CD4-positive, alpha-beta T cell treated with Interleukin-6 at 100 ng/mL for 8 hours (primary cell): ENCODE measurements at regions not wholly inside any gene's neighbourhood (a gene's known extent, or its start where the extent isn't known, plus 50 kb on each side); places are given as distances from the start of the nearest gene placed in this dataset.

Experiments used
- DNase-seq: peaks from one replicate; pipeline ENCODE4 v3.0.0-alpha.2; 2020; ENCODE audit warnings: mixed read lengths, low spot score

GRCh38 chr1:101706366-101706765, 290.4 kb downstream of the OLFM3 start:
- no peak for DNase-seq

- DNase-seq = no peak
Observed at GRCh38 chr1:101709721-101710120, 287.0 kb downstream of the OLFM3 start.

GRCh38 chr1:101713760-101714159, 283.0 kb downstream of the OLFM3 start:
- no peak for DNase-seq

DNA sequence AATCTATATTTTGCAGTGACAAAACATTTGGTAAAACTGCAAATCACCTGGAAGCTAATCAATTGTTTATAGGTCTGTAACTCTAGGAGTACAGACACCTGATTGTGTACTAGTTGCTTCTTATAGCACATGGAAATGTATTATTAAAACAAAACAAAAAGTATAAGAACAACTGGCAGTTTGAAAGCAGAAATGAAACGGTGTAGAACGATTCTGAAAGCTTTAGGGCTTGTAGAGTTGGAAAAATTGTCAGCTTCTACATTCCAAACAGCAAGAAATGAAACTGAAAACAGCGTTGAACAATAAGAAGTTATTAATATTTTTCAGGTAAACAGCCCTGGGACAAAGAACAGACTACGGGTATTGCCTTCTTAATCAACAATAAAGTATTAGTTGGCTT, 273.3 kb downstream of the OLFM3 start:
- DNase-seq = no peak

DNA sequence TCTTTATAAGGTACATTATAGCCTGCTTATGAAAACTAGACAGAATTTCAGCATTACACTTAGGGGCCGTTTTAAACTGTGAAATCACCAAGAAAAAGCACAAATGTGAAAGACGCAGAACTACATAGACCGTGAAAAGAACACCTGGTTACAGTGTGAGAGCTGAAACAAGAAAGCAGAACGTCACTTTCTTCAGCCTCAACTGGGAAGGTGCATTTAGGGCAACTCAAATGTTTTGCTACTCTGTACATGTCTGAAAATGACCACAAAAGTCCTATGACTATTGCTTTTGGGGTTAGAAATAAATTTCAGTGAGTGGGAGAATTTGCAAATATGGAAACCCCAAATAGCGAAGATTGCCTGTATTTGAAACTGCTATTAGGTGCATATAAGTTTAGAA, 268.7 kb downstream of the OLFM3 start:
- no peak for DNase-seq

DNA sequence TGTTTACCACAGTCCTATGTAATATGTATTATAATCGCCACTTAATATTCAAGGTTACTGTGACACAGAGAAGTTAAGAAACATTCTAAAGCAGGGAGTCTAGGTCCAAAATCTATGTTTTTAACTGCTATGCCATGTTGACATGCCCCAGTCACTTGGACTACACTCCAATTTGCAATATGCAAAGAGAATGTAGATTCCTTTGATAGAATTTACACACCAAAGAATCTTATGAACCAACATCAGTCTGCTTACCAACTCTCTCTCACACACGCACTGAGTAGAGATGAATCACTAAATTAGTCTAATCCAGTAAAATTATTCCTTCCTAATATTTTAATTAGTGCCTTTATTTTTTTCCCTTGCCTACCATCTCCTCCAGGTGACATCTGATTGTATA, 266.2 kb downstream of the OLFM3 start:
- DNase-seq = no peak

- DNase-seq = no peak
Observed at GRCh38 chr1:101732261-101732660, 264.5 kb downstream of the OLFM3 start.

- DNase-seq = no peak
Observed at GRCh38 chr1:101733340-101733739, 263.4 kb downstream of the OLFM3 start.

- DNase-seq = no peak
Observed at GRCh38 chr1:101738475-101738874, 258.3 kb downstream of the OLFM3 start.

GRCh38 chr1:101739146-101739545, 257.6 kb downstream of the OLFM3 start:
- no peak for DNase-seq

DNA sequence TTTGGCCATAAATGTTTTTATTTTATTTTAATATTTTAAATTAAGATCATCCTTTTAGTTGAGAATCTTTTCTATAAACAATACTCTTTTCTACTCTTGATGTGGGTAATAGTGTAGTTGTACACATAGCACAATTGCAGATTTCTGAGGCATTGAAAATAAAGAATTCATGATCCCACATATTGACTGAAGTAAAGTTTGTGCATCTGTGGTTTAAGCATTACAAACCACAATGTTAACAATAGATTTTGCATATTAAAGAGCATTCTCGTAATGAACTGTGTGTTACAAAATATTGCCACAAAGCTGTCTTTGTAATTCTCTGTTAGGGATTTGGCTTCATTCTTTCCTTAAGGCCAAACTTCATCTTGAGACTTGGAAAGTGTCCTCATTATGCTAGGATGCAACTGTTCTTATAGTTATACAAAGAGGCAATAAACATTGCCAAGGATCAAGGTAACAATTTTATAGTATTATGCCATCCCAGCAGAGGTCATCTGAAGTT, 256.8 kb downstream of the OLFM3 start:
- no peak for DNase-seq

DNA sequence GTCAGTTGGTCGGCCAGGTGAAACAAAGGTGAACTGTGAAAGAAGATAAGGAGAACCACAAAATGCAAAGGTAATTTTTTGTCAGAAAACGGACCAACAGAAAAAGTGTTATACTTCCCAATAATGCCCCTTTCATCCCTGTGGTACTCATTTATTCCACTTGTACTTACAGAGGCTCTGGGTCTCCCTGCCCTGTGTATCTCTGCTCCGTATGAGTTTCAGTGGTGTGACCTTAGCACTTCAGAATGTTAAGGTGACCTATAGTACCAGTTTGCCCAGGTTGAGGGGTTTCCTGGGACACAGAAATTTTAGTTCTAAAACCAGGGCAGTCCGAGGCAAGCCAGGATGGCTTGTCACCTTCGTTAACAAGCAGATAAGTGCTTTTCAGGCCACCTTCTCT, 254.8 kb downstream of the OLFM3 start:
- no peak for DNase-seq

DNA sequence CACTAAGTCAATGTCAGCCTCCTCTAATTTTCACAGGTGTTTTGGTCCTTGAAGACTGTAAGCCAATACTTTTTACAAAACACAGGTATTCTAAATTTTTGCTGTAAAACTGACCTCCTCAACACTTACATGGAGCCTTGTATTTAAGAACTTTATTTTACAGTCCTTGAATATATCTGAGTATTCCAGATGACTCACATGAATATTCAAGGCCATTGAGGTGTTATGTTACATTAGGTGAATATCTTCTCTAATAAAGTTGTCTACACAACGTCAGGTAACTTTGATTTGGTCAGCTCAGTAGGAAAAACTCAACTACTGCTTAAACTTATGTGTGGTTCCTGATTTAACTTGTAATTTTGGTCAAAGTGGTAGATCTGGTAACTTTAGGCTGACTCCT, 254.2 kb downstream of the OLFM3 start:
- DNase-seq = no peak

- DNase-seq = no peak
Observed at GRCh38 chr1:101745551-101746270, 251.0 kb downstream of the OLFM3 start.

GRCh38 chr1:101748077-101748476, 248.6 kb downstream of the OLFM3 start:
- DNase-seq = no peak
